Uterus (tissue), 3 donors: ENCODE measurements at regions not wholly inside any gene's neighbourhood (a gene's known extent, or its start where the extent isn't known, plus 50 kb on each side); places are given as distances from the start of the nearest gene placed in this dataset.
"Not testable (repeated sequence)": the region's sequence is repeated elsewhere in the genome, so short reads cannot be mapped to it uniquely, and the experiment has no call there.

Source experiments
- DNase-seq, 2 donors: peaks; one replicate each; pipeline ENCODE4 v3.0.0-alpha.2; 2019 to 2020
- H3K27ac ChIP-seq, 2 donors: fragments of 200-600 bp; sonication (generic); 1 replicate in 1 of 2; 2 replicates in 1 of 2; pipeline ENCODE4 v1.5.1; 2016 to 2018
- H3K27me3 ChIP-seq, 2 donors: fragments of 200-600 bp; sonication (generic); one replicate each; pipeline ENCODE4 v1.5.1; 2018 to 2019; ENCODE audit warnings: control low read depth in 1 of 2
- H3K36me3 ChIP-seq, 2 donors: fragments of 200-600 bp; sonication (generic); one replicate each; pipeline ENCODE4 v1.5.1; 2019; ENCODE audit warnings: control low read depth in 1 of 2
- H3K4me1 ChIP-seq, 2 donors: fragments of 200-600 bp; sonication (generic); one replicate each; pipeline ENCODE4 v1.5.1; 2018 to 2019; ENCODE audit warnings: control low read depth in 1 of 2
- H3K4me3 ChIP-seq, 2 donors: fragments of 200-600 bp; sonication (generic); 1 replicate in 1 of 2; 2 replicates in 1 of 2; pipeline ENCODE4 v1.5.1; 2018 to 2019; ENCODE audit warnings: mild to moderate bottlenecking in 1 of 2
- H3K9me3 ChIP-seq, 2 donors: fragments of 200-600 bp; sonication (generic); one replicate each; pipeline ENCODE4 v1.5.1; 2019; ENCODE audit warnings: control low read depth in 1 of 2
- POLR2A ChIP-seq, 2 donors: fragments of 450-650 bp; IDR thresholded peaks; one replicate each; pipeline ENCODE4 v1.6.1; 2016; ENCODE audit warnings: antibody characterized with exemption in 2 of 2, mild to moderate bottlenecking in 1 of 2, moderate library complexity in 1 of 2
- intact Hi-C: fragments of 100-400 bp; cut with DNase I; formaldehyde crosslinking; loops from one replicate; pipeline ENCODE4 v1.15.1; 2023; ENCODE audit warnings: low total_unique reads
- TF ChIP-seq, protein P1 (sequence below), 4 experiments: fragments of 200-600 bp in 2 of 4; fragments of 450-650 bp in 2 of 4; sonication (generic) in 2 of 4; IDR thresholded peaks; one replicate each; pipeline ENCODE4 v1.5.1; 2016 to 2019; ENCODE audit warnings: antibody characterized with exemption in 4 of 4, mild to moderate bottlenecking in 2 of 4, moderate library complexity in 1 of 4
- donor health status: DM: yes; HTN: yes; CAD: no.

DNA sequence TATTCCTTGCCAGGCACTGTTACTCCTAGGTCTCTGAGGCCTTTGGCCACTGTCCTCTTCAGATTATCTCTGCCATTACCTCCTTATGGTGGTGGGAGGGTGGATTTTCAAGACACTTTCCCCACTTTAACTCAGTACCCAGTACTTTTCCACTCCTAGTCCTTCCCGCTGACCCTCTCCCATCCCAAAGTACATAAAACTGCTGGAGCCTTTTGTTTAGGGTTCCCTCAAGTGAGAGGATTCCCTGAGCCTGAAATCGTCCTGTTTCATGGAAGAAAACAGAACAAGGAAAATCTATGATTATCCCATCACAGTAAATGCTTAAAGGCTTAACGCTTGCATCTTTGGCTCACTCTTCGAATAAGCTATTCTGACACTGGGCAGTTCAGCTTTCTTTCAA lies 1742.5 kb upstream of the ADGRL3 start:
- TF ChIP-seq, protein P1, sequence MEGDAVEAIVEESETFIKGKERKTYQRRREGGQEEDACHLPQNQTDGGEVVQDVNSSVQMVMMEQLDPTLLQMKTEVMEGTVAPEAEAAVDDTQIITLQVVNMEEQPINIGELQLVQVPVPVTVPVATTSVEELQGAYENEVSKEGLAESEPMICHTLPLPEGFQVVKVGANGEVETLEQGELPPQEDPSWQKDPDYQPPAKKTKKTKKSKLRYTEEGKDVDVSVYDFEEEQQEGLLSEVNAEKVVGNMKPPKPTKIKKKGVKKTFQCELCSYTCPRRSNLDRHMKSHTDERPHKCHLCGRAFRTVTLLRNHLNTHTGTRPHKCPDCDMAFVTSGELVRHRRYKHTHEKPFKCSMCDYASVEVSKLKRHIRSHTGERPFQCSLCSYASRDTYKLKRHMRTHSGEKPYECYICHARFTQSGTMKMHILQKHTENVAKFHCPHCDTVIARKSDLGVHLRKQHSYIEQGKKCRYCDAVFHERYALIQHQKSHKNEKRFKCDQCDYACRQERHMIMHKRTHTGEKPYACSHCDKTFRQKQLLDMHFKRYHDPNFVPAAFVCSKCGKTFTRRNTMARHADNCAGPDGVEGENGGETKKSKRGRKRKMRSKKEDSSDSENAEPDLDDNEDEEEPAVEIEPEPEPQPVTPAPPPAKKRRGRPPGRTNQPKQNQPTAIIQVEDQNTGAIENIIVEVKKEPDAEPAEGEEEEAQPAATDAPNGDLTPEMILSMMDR (IDR thresholded peaks at IDR 0.05): no peak
- no peak for TF ChIP-seq POLR2A (IDR thresholded peaks at IDR 0.05)
- no peaks in the 10 kb centered on the region for H3K4me1 ChIP-seq
- intact Hi-C loops: no loop called here
- no peak overlapping the region for H3K27ac ChIP-seq
- H3K27me3 ChIP-seq: no peaks in the 10 kb centered on the region
- no peak for DNase-seq
- H3K4me3 ChIP-seq: no peak overlapping the region
- H3K36me3 ChIP-seq: no peaks in the 10 kb centered on the region
- no peaks in the 10 kb centered on the region for H3K9me3 ChIP-seq

DNA sequence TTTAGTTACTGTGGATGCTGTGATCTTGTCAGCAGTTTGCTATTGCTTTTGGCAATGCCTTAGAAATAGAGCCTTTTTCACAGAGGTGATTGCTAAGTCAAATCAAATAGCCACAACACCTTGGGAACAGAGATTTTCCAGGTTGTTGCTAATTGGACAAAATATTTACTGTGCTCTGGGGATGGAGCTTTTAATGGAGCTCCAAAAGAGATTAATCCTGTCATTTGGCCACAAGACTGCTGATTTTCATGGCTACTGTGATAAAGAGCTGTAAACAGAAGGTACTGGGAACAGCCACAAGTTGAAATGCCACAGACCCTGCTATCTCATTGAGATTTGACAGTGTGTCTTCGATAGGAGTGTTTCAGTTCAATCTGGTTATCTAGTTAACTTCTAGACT lies 1715.2 kb upstream of the ADGRL3 start:
- Histone ChIP-seq H3K36me3 (no peaks in the 10 kb centered on the region), H3K4me3 (no peak overlapping the region), H3K27me3 (no peaks in the 10 kb centered on the region), H3K27ac (no peak overlapping the region), H3K4me1 (no peaks in the 10 kb centered on the region), H3K9me3 (no peaks in the 10 kb centered on the region)
- no peak for DNase-seq
- intact Hi-C loops: no loop called here
- TF ChIP-seq, protein P1 (IDR thresholded peaks at IDR 0.05): no peak
- no peak for TF ChIP-seq POLR2A (IDR thresholded peaks at IDR 0.05)

DNA sequence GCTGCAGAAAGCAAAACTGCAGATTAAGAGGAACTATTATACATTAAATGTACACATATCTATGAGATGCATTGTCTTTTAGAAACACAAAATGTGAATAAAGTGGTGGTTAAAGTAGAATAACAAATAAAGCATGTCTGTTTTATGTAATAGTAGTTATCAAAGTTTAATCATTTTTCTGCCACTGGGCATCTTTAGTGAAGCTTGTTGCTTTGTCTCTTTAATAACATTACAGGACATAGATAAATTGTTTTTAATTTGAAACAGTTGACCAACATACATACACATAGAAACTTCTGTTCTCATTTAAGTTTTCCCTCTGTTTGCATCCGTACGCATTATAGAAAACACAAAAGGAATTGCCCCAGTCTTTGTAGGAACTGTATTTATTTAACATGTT lies 1700.0 kb upstream of the ADGRL3 start:
- H3K4me1 ChIP-seq: no peaks in the 10 kb centered on the region
- H3K27ac ChIP-seq: no peak overlapping the region
- no peak overlapping the region for H3K4me3 ChIP-seq
- no peak for TF ChIP-seq POLR2A (IDR thresholded peaks at IDR 0.05)
- TF ChIP-seq, protein P1 (IDR thresholded peaks at IDR 0.05): no peak
- H3K27me3 ChIP-seq: no peaks in the 10 kb centered on the region
- H3K9me3 ChIP-seq: no peaks in the 10 kb centered on the region
- no peak for DNase-seq
- intact Hi-C loops: no loop called here
- no peaks in the 10 kb centered on the region for H3K36me3 ChIP-seq

DNA sequence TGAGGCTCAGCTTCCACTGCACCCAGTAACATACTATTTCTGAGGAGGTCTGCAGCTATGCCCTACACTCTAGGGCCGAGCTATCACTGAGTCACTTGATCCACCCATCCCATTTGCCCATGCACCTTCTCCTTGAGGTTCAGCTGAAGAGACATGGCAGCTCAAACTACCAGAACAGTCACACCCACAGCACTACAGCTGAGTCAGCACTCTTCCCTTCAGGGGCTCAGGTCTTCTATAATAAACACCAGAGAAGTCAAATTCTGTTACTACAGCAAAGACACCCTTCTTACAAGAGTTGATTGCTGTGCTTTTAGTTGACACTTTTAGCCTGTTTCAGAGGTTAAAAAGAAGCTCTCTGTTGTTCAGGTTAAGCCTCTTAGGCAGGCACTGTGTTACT lies 1696.4 kb upstream of the ADGRL3 start:
- Histone ChIP-seq H3K4me1 (no peaks in the 10 kb centered on the region), H3K27ac (no peak overlapping the region), H3K36me3 (no peaks in the 10 kb centered on the region), H3K9me3 (no peaks in the 10 kb centered on the region), H3K27me3 (no peaks in the 10 kb centered on the region), H3K4me3 (no peak overlapping the region)
- no peak for DNase-seq
- intact Hi-C loops: no loop called here
- TF ChIP-seq POLR2A (IDR thresholded peaks at IDR 0.05): no peak
- TF ChIP-seq, protein P1 (IDR thresholded peaks at IDR 0.05): no peak

DNA sequence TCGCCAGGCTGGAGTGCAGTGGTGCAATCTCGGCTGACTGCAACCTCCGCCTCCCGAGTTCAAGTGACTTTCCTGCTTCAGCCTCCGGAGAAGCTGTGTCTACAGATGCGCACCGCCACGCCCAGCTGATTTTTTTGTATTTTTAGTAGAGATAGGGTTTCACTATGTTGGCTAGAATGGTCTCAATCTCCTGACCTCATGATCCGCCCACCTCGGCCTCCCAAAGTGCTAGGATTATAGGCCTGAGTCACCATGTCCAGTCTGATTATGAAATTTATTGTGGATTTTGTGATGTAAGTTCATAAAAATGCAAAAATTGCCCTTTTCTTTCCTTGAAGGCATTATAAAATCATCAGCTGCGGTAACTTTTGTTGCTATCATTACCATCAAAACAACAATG lies 1688.3 kb upstream of the ADGRL3 start:
- H3K36me3 ChIP-seq, H3K4me3 ChIP-seq, intact Hi-C loops, H3K4me1 ChIP-seq, H3K27me3 ChIP-seq, DNase-seq, H3K27ac ChIP-seq, H3K9me3 ChIP-seq: not testable (repeated sequence)

DNA sequence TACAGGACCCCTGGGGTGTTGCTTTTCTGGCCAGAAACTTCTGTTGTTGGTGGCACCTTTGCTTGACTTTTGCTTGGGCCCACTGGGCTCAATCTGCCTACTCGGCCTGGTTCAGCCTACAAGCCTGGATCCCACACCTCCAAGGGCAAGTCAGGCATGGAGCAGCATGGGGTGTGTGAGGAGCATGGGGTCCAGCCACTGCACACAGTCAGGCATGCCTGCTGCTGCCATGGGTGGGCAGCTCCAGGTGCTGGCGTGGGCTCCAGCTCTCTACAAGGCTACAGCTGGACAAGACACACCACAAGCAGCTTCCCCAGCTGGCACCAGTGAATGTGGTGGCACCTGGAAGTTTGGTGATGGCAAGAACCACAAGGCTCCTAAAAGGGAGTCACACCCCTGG lies 1683.1 kb upstream of the ADGRL3 start:
- no peak overlapping the region for H3K4me3 ChIP-seq
- no peak for TF ChIP-seq POLR2A (IDR thresholded peaks at IDR 0.05)
- TF ChIP-seq, protein P1 (IDR thresholded peaks at IDR 0.05): no peak
- H3K9me3 ChIP-seq: no peaks in the 10 kb centered on the region
- intact Hi-C loops: no loop called here
- H3K36me3 ChIP-seq: no peaks in the 10 kb centered on the region
- H3K27ac ChIP-seq: no peak overlapping the region
- DNase-seq: no peak
- H3K27me3 ChIP-seq: no peaks in the 10 kb centered on the region
- no peaks in the 10 kb centered on the region for H3K4me1 ChIP-seq
